ENCODE measurements at regions not wholly inside any gene's neighbourhood (a gene's known extent, or its start where the extent isn't known, plus 50 kb on each side); places are given as distances from the start of the nearest gene placed in this dataset.
A peak's percentile ranks its signal among the peaks of the same experiment; 100 is the strongest.

DNA sequence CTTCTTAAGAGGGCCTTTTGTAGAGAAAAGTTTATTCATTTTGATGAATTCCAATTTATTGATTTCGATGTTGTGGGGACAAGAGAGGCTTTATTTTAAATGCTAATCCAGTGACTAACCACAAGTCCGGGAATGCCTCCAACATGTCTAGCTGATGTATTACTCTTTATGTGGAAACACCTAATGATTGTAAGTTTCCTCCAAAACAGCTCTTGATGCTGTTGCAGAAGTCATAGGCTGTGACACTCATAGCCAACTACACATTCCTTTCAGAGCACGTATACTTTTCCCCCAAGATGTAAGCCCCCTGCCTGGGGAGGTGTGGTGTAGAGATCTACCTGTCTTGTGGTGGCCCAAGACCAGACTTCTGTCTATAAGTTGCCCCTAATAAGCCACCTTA, 61.3 kb upstream of the RNF24 start:
- Histone ChIP-seq H3K4me1 (peaks cover 3% of the 10 kb centered on the region), H3K27ac (peak overlapping the region in 3 of 4 donors; percentile 59 to 78 (median 68)), H3K36me3 (replicated peaks in 1 of 2; ENCODE audit: insufficient read depth in 1 of 2, low read depth in 2 of 2) (no peaks in the 10 kb centered on the region), H3K9me3 (no peaks in the 10 kb centered on the region), H3K27me3 (no peaks in the 10 kb centered on the region), H3K4me3 (no peak overlapping the region)
- intact Hi-C loops (cut with DNase I) = loop anchor here (10.0 kb wide), 1 partner anchor 402 kb away; no protein-coding TSS in a partner anchor
- ATAC-seq = peak; percentile 91
- TF ChIP-seq POLR2A (IDR thresholded peaks at IDR 0.05) = no peak
- TF ChIP-seq, protein P1, sequence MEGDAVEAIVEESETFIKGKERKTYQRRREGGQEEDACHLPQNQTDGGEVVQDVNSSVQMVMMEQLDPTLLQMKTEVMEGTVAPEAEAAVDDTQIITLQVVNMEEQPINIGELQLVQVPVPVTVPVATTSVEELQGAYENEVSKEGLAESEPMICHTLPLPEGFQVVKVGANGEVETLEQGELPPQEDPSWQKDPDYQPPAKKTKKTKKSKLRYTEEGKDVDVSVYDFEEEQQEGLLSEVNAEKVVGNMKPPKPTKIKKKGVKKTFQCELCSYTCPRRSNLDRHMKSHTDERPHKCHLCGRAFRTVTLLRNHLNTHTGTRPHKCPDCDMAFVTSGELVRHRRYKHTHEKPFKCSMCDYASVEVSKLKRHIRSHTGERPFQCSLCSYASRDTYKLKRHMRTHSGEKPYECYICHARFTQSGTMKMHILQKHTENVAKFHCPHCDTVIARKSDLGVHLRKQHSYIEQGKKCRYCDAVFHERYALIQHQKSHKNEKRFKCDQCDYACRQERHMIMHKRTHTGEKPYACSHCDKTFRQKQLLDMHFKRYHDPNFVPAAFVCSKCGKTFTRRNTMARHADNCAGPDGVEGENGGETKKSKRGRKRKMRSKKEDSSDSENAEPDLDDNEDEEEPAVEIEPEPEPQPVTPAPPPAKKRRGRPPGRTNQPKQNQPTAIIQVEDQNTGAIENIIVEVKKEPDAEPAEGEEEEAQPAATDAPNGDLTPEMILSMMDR (IDR thresholded peaks at IDR 0.05) = no peak
- 30 to 37% methylated on average over 3 of the region's 3 CpGs for WGBS, 2 donors
- DNase-seq = peak in 3 of 4 donors; percentile 54 to 67 (median 60)

GRCh38 chr20:4076033-4076432, 60.7 kb upstream of the RNF24 start:
- ATAC-seq (no peak), DNase-seq (no peak)
- peak overlapping the region in 3 of 4 donors; percentile 59 to 78 (median 68) for H3K27ac ChIP-seq
- no peak overlapping the region for H3K4me3 ChIP-seq
- no peak for TF ChIP-seq POLR2A (IDR thresholded peaks at IDR 0.05)
- TF ChIP-seq, protein P1 (IDR thresholded peaks at IDR 0.05) = no peak
- intact Hi-C loops (cut with DNase I) = loop anchor here (10.0 kb wide), 1 partner anchor 401 kb away; no protein-coding TSS in a partner anchor
- WGBS, 2 donors = 39 to 47% methylated on average over 3 of the region's 3 CpGs
- H3K27me3 ChIP-seq = no peaks in the 10 kb centered on the region
- H3K36me3 ChIP-seq (replicated peaks in 1 of 2; ENCODE audit: insufficient read depth in 1 of 2, low read depth in 2 of 2) = no peaks in the 10 kb centered on the region
- H3K9me3 ChIP-seq = no peaks in the 10 kb centered on the region
- peaks cover 3% of the 10 kb centered on the region for H3K4me1 ChIP-seq

- ATAC-seq = no peak
- intact Hi-C loops (cut with DNase I) = loop anchor here (10.0 kb wide), 1 partner anchor 400 kb away; no protein-coding TSS in a partner anchor
- WGBS, 2 donors = 76 to 80% methylated on average over 7 of the region's 7 CpGs
Measured at GRCh38 chr20:4074877-4075455, 59.6 kb upstream of the RNF24 start.

GRCh38 chr20:4073852-4074741, 58.7 kb upstream of the RNF24 start:
- intact Hi-C loops (cut with DNase I) = loop anchor here (10.0 kb wide), 1 partner anchor 399 kb away; no protein-coding TSS in a partner anchor
- DNase-seq = no peak
- Histone ChIP-seq H3K36me3 (replicated peaks in 1 of 2; ENCODE audit: insufficient read depth in 1 of 2, low read depth in 2 of 2) (no peaks in the 10 kb centered on the region), H3K27ac (no peak overlapping the region), H3K4me1 (peaks cover 3% of the 10 kb centered on the region), H3K4me3 (no peak overlapping the region), H3K27me3 (no peaks in the 10 kb centered on the region), H3K9me3 (no peaks in the 10 kb centered on the region)
- TF ChIP-seq, protein P1 (IDR thresholded peaks at IDR 0.05) = no peak
- no peak for TF ChIP-seq POLR2A (IDR thresholded peaks at IDR 0.05)
- ATAC-seq = no peak
- whole genome bisulfite sequencing, 2 donors = 46 to 69% methylated on average over 6 of the region's 6 CpGs

More at GRCh38 chr20:4074877-4075455, 59.6 kb upstream of the RNF24 start:
- H3K27me3 ChIP-seq = no peaks in the 10 kb centered on the region
- no peak overlapping the region for H3K27ac ChIP-seq
- peaks cover 3% of the 10 kb centered on the region for H3K4me1 ChIP-seq
- no peak overlapping the region for H3K4me3 ChIP-seq
- no peaks in the 10 kb centered on the region for H3K36me3 ChIP-seq (replicated peaks in 1 of 2; ENCODE audit: insufficient read depth in 1 of 2, low read depth in 2 of 2)
- H3K9me3 ChIP-seq = no peaks in the 10 kb centered on the region
- DNase-seq = no peak
- TF ChIP-seq POLR2A (IDR thresholded peaks at IDR 0.05) = no peak
- TF ChIP-seq, protein P1 (IDR thresholded peaks at IDR 0.05) = no peak
